Medulla oblongata (tissue), 1 donor: ENCODE measurements at regions not wholly inside any gene's neighbourhood (a gene's known extent, or its start where the extent isn't known, plus 50 kb on each side); places are given as distances from the start of the nearest gene placed in this dataset.
"Not testable (repeated sequence)": the region's sequence is repeated elsewhere in the genome, so short reads cannot be mapped to it uniquely, and the experiment has no call there.

Experiments
- DNase-seq: peaks from one replicate; pipeline ENCODE4 v3.0.0-alpha.2; 2015; ENCODE audit errors: extremely low spot score

GRCh38 chr12:86777325-86777724, 521.1 kb upstream of the MGAT4C start:
- no peak for DNase-seq

- DNase-seq = no peak
Observed at GRCh38 chr12:86774841-86775388, 518.7 kb upstream of the MGAT4C start.

- no peak for DNase-seq
Observed at GRCh38 chr12:86772696-86773095, 516.5 kb upstream of the MGAT4C start.

GRCh38 chr12:86770871-86771270, 514.7 kb upstream of the MGAT4C start:
- DNase-seq = no peak

GRCh38 chr12:86748894-86749293, 492.7 kb upstream of the MGAT4C start:
- no peak for DNase-seq

- no peak for DNase-seq
Observed at GRCh38 chr12:86744547-86745212, 488.5 kb upstream of the MGAT4C start.

GRCh38 chr12:86743875-86744536, 487.8 kb upstream of the MGAT4C start:
- no peak for DNase-seq

GRCh38 chr12:86741531-86741930, 485.3 kb upstream of the MGAT4C start:
- DNase-seq = no peak

GRCh38 chr12:86735851-86736250, 479.7 kb upstream of the MGAT4C start:
- no peak for DNase-seq

GRCh38 chr12:86735072-86735471, 478.9 kb upstream of the MGAT4C start:
- DNase-seq = no peak

- no peak for DNase-seq
Observed at GRCh38 chr12:86730233-86730632, 474.0 kb upstream of the MGAT4C start.

- no peak for DNase-seq
Observed at GRCh38 chr12:86729739-86730138, 473.5 kb upstream of the MGAT4C start.

- no peak for DNase-seq
Observed at GRCh38 chr12:86727160-86727559, 471.0 kb upstream of the MGAT4C start.

- no peak for DNase-seq
Observed at GRCh38 chr12:86724716-86725115, 468.5 kb upstream of the MGAT4C start.

GRCh38 chr12:86723326-86723725, 467.1 kb upstream of the MGAT4C start:
- DNase-seq = no peak

- no peak for DNase-seq
Observed at GRCh38 chr12:86721713-86722397, 465.7 kb upstream of the MGAT4C start.

GRCh38 chr12:86719381-86719780, 463.2 kb upstream of the MGAT4C start:
- DNase-seq = no peak

GRCh38 chr12:86713121-86713520, 456.9 kb upstream of the MGAT4C start:
- no peak for DNase-seq

GRCh38 chr12:86712425-86712843, 456.2 kb upstream of the MGAT4C start:
- DNase-seq = no peak

- no peak for DNase-seq
Observed at GRCh38 chr12:86711731-86712130, 455.5 kb upstream of the MGAT4C start.

GRCh38 chr12:86710109-86710508, 453.9 kb upstream of the MGAT4C start:
- DNase-seq = no peak

- not testable (repeated sequence) for DNase-seq
Observed at GRCh38 chr12:86709017-86709416, 452.8 kb upstream of the MGAT4C start.

GRCh38 chr12:86698641-86698980, 442.4 kb upstream of the MGAT4C start:
- no peak for DNase-seq
